GM18505 (cell line): ENCODE measurements at regions not wholly inside any gene's neighbourhood (a gene's known extent, or its start where the extent isn't known, plus 50 kb on each side); places are given as distances from the start of the nearest gene placed in this dataset.

Experiments used
- ATAC-seq: cut with Tn5 transposase; IDR thresholded peaks from one replicate; pipeline ENCODE4 v1.9.1; 2021; ENCODE audit not compliant: unreplicated experiment
- POLR2A ChIP-seq: IDR thresholded peaks from 4 replicates; pipeline ENCODE4 v1.6.1; 2011; ENCODE audit warnings: borderline replicate concordance; ENCODE audit not compliant: insufficient read depth, insufficient read length; ENCODE audit errors: extremely low read depth

DNA sequence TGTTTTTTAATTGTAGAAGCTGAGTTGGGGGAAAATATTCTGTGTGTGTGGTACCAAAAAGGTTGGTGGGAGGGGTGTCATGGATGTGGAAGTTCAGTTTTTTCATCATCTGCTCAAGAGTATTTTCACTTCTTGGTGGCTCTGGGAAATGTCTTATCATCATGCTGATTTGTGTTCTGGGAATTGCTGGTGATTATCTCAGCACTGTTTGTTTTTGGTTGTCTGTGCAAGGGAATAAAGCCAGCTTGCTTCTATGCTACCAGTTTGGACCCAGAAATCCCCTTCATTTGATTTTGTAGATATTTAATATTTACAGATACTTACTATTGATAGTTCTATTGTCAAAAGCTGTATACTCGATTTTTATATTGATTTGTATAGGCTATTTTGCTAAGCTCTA lies 2289.7 kb downstream of the MAT2B start:
- ATAC-seq, result no peak
- TF ChIP-seq POLR2A, result no peak

DNA sequence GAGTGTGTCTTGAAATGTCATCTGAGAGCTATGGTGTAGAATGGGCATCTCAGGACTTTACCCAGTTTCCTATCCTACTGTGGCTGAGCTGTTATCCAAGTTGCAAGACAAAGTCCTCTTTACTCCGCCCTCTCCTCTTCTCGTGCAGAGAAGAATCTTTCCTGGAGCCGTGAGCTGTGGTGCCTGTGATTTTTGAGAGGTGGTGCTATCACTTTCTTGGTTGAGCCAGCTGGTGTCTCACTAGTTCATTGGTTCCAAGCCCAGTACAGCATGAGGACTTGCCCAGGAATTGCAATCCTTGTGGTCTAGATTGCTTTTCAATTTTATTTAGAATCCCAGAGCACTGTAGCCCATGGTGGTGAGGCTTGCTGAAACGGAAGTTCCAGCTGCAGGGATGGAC lies 2300.3 kb downstream of the MAT2B start:
- no peak for ATAC-seq

DNA sequence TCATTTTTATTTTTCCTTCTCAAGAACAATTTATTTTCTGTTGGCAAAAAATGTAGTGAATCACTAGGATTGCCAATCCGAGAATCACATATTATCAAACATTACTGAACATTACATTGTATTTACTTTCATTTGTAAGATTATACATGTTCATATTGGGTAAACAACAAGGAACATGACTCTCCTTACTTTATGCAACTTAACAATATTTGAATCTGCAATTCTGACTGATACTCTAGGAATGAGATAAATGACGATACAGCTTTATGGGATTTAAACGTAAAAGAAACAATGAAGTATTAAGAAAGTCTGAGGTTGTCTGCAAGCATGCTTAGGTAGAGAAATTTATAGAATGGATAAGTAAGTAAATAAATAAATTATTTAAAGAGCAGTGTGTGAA lies 2302.9 kb downstream of the MAT2B start:
- no peak for ATAC-seq
- TF ChIP-seq POLR2A, result no peak

More for the DNA sequence above, 2300.3 kb downstream of the MAT2B start:
- TF ChIP-seq POLR2A, result no peak

DNA sequence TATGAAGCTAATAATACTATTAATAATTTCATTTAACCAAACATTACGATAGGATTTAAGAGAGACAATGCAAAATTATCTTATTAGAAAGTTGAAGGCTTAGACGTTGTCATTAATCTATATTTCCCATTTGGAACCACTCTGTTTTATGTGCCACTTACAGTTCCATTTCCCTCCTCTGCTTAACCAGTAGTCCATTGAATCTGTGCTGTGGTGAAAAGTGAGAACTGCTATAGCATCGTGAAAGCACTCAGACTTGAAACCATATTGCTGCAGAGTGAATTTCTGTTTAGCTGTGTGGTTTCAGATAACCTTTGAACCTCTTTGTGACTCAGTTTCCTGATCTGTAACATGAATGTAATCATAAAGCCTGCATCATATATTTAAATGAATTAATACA lies 2304.5 kb downstream of the MAT2B start:
- ATAC-seq, result no peak

DNA sequence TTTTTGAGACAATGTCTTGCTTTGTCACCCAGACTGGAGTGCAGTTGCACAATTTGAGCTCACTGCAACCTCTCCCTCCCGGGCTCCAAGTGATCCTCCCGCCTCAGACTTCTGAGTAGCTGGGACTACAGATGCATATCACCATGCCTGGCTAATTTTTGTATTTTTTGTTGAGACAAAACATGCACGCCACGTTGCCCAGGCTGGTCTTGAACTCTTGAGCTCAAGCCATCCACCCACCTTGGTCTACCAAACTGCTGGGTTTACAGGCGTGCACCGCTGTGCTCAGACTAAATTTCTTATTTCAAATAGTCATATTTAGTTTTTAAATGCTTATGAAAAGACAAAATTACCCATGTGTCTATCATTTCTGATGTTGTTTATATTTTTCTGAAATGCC lies 2324.1 kb downstream of the MAT2B start:
- TF ChIP-seq POLR2A, result no peak
- ATAC-seq, result no peak

More for the DNA sequence above, 2304.5 kb downstream of the MAT2B start:
- TF ChIP-seq POLR2A, result no peak

DNA sequence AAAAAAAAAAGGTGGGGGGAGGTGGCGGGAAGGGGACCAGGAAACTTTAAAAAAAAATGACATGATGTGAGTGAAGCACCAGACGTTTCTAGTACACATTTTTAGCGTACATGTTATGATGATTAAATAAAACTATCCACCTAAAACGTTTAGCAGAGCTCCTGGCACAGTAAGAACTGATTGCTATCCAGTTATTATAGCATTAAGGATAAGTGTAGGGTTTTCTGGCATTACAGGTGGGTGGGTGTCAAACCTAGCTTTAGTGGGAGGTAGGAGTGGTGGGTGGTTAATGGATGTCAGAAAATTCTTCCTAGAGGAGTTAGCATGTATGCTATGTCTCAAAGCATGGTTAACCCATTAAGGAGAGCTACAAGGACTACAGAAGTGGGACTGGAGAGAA lies 2329.5 kb downstream of the MAT2B start:
- no peak for ATAC-seq

DNA sequence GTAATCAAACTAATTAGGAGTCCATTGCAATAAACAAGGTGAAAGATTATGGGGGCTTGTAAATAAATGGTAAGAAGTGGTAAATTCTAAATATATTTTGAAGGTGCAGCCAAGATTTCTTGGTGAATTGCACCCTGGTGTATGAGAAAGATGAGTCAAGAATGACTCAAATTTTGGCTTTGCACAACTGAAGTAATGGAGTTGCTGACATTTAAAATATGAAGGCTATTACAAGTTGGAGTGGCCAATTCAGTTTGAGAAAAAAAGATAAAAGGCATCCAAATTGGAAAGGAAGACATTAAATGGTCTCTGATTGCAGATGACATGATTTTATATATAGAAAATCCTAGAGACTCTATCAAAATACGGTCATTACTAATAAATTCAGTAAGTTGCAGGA lies 2330.6 kb downstream of the MAT2B start:
- no peak for TF ChIP-seq POLR2A
- no peak for ATAC-seq

More for the DNA sequence above, 2329.5 kb downstream of the MAT2B start:
- no peak for TF ChIP-seq POLR2A

DNA sequence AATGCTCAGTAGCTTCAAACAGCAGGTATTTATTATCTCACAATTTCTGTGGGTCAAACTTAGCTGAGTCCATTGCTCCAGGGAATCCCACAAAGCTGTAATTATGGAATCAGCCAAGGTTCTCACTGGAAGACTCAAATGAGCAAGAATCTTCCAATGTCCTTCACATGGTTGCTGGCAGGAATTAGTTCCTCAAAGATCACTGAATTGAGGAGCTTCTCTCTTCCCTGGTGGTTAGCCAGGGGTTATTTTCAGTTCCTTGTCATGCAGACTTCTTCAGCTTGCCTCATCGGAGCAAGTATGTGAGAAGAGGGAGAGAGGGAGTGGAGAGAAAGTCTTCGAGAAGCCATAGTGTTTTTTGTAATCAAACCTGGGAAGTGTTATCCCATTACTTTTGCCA lies 2331.9 kb downstream of the MAT2B start:
- no peak for ATAC-seq

DNA sequence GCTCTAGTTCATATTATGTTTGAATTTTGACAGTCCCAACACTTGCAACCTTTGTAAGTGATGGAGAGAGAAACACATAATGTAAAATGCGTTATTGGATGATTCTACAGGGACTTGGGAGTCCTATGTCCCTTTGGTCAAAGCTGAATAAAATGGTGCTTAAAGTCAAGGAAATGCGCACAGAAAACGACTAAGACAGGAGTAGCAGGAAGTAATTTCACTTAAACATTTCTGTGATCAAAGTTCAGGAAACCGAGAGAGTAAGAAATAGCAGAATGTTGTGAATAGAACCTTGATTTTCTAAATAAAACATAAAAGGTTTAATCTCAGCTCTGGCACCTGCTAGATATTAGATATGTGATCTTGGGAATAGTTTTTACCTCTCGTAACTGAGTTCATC lies 2339.2 kb downstream of the MAT2B start:
- ATAC-seq, result no peak
- TF ChIP-seq POLR2A, result no peak

More for the DNA sequence above, 2331.9 kb downstream of the MAT2B start:
- TF ChIP-seq POLR2A, result no peak

DNA sequence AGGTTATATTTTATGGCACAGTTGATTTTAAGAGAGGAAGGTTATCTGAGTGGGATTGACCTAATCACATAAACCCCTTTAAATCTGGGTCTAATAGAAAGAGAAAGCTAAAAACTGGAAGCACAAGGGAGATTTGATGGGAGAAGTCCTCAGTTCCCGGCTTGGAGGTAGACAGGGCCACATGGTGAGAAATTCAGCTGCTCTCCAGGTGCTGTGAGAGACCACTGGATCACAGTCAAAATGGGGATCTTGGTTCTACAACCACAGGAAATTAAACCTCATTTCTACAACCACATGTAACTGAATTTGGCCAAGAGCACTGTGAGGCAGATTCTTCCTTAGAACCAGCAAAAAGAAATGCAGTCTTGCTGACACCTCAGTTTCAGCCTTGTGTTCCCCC lies 2352.7 kb downstream of the MAT2B start:
- no peak for TF ChIP-seq POLR2A
- no peak for ATAC-seq

DNA sequence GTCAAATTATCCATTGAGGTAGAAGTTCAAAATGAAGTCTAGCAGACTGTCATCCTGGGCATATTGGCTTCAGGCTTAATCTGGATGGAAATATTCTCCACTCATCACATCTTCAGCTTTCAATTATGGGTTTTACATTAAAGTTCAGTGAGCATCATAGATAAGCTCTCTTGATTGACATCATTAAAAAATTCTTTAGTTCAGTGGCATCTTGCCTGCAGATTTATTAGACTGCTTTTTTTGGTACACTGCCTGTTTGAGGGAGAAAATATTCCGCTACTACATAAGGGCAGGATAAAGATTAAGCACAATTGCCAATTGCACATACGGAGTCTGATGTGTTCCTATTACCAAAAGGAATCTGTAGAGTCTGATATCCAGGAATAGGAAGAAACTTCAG lies 2353.8 kb downstream of the MAT2B start:
- ATAC-seq, result no peak
- TF ChIP-seq POLR2A, result no peak

DNA sequence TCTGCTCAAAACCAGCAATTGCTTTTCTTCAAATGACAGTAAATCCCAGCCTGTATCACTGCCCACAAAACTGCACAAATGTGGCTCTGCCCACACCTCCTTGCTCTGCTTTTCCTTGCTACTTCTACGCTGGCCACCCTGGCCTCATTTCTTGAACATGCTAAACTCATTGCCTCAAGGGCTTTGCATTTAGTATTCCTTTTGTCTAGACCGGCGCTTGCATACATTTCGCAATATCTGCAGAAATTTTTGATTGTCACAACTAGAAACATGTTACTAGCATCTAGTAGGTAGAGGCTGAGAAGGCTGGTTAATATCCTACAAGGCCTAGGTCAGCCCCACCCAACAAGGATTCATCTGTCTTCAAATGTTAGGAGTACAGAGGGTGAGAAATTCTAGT lies 2357.8 kb downstream of the MAT2B start:
- TF ChIP-seq POLR2A, result no peak
- no peak for ATAC-seq

DNA sequence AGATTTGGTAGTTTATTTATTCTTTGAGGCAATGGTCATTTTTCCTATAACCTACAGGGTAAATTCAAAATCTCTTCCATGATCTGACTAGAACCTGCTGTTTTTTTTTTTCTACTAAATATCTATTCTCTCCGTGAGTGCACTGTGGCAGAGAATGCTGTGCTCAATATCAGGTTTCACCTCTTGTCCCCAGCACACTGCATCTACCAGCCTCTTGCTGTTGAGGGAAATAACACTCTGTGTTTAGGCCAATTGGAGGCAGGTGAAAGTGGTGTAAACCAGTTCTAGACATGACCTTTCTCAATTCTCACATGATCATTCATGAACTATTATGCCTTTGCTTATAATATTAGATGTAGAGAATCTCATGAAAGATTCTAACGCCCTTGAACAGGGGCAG lies 2365.9 kb downstream of the MAT2B start:
- ATAC-seq, result no peak
- TF ChIP-seq POLR2A, result no peak

DNA sequence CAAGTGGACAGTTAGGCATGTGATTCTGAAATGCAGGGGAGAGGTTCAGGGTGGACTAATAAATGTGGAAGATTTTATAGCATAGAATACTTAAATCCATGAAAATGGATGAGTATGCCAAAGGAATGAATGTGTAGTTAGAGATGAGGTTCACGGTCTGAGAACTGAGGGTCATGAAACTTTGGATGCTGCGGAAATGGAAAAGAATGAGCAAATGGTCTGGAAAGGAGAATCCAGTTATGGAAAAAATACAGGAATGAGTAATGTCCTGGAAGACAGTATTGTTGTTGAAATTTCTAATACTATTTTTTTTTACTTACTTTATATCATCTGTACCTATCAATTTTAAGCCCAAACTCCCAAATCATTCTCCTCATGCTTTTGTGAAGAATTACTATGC lies 2369.4 kb downstream of the MAT2B start:
- ATAC-seq, result no peak
- no peak for TF ChIP-seq POLR2A

DNA sequence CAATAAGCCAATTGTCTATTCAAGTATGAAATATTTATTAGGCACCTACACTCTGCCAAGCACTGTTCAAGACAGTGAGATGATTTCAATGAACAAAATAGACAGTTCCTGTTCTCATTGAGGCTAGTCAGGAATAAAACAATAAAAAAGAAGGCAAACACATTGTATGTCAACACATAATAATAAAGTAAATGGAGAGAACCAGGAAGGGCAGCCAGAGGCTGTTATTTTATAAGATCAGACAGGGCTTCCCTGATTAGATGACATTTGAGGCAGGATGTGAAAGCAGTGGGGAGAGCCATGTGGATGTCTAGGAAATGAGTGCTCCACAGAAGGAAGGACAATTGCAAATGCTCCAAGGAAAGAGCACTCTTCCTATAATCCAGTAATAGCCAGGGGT lies 2371.1 kb downstream of the MAT2B start:
- ATAC-seq, result no peak
- no peak for TF ChIP-seq POLR2A
